B cell (primary cell): ENCODE measurements at regions not wholly inside any gene's neighbourhood (a gene's known extent, or its start where the extent isn't known, plus 50 kb on each side); places are given as distances from the start of the nearest gene placed in this dataset.

Source experiments
- ATAC-seq: fragments of 200-7000 bp; cut with Tn5 transposase; one replicate; pipeline ENCODE4 v1.10.0; 2021; ENCODE audit warnings: low read depth, mild to moderate bottlenecking, moderate number of reproducible peaks, moderate library complexity
- CTCF ChIA-PET: fragments of 350-600 bp; sonication (Branson Sonifier 250); formaldehyde crosslinking; loops from one replicate; lab custom pipeline; 2021; ENCODE audit warnings: antibody characterized with exemption, inconsistent platforms; lab: Charles Lee
- POLR2A ChIA-PET: fragments of 350-600 bp; sonication (Branson Sonifier 250); formaldehyde crosslinking; loops from one replicate; lab custom pipeline; 2021; ENCODE audit warnings: antibody characterized with exemption; lab: Charles Lee
- DNase-seq: peaks from one replicate; pipeline ENCODE4 v3.0.0; 2013
- H2AFZ ChIP-seq: 2 replicates; pipeline ENCODE4 v1.6.1; 2012; ENCODE audit warnings: mild to moderate bottlenecking, low read depth, low read length; ENCODE audit not compliant: insufficient read depth, poor library complexity, severe bottlenecking
- H3K27ac ChIP-seq, 2 donors: 1 replicate in 1 of 2; 2 replicates in 1 of 2; pipeline ENCODE4 v1.5.1; 2012 to 2013; ENCODE audit warnings: low read length in 2 of 2, mild to moderate bottlenecking in 2 of 2, moderate library complexity in 1 of 2
- H3K27me3 ChIP-seq, 4 experiments: fragments of 200-600 bp in 1 of 4; sonication (generic) in 1 of 4; replicated peaks in 1 of 4; 1 replicate in 2 of 4; 2 replicates in 2 of 4; pipeline versions ENCODE4 v1.6.1 to v1.7.0; 2013 to 2016; ENCODE audit warnings: low read length in 3 of 4, mild to moderate bottlenecking in 2 of 4, mixed read lengths in 1 of 4, moderate library complexity in 1 of 4; ENCODE audit not compliant: insufficient read depth in 4 of 4, control insufficient read depth in 3 of 4; ENCODE audit errors: control extremely low read depth in 1 of 4
- H3K36me3 ChIP-seq, 2 experiments: replicated peaks in 1 of 2; 1 replicate in 1 of 2; 2 replicates in 1 of 2; pipeline versions ENCODE4 v1.6.1 to v1.7.1; 2013; ENCODE audit warnings: low read length in 1 of 2; ENCODE audit not compliant: insufficient read depth in 2 of 2, control insufficient read depth in 1 of 2; ENCODE audit errors: control extremely low read depth in 1 of 2, extremely low read depth in 1 of 2
- H3K4me1 ChIP-seq, 2 donors: fragments of 200-600 bp in 1 of 2; sonication (generic) in 1 of 2; 1 replicate in 1 of 2; 2 replicates in 1 of 2; pipeline versions ENCODE4 v1.5.1 to v1.6.1; 2013 to 2017; ENCODE audit warnings: low read length in 2 of 2; ENCODE audit not compliant: control insufficient read depth in 2 of 2, insufficient read depth in 2 of 2
- H3K4me2 ChIP-seq: replicated peaks from 2 replicates; pipeline ENCODE3; 2012; ENCODE audit warnings: mild to moderate bottlenecking, low read depth, low read length; ENCODE audit not compliant: poor library complexity, severe bottlenecking
- H3K4me3 ChIP-seq, 5 experiments: fragments of 200-600 bp in 1 of 5; sonication (generic) in 1 of 5; 1 replicate in 3 of 5; 2 replicates in 2 of 5; pipeline versions ENCODE4 v1.5.1 to v1.7.0; 2011 to 2016; ENCODE audit warnings: low read length in 4 of 5, mild to moderate bottlenecking in 4 of 5, low read depth in 2 of 5, control low read depth in 1 of 5, moderate library complexity in 1 of 5; ENCODE audit not compliant: insufficient read depth in 1 of 5; ENCODE audit errors: control extremely low read depth in 1 of 5, extremely low read depth in 1 of 5
- H3K79me2 ChIP-seq: fragments of 200-600 bp; sonication (generic); one replicate; pipeline ENCODE4 v1.6.0; 2016; ENCODE audit warnings: low read length; ENCODE audit not compliant: control insufficient read depth, insufficient read depth
- H3K9ac ChIP-seq: fragments of 200-600 bp; sonication (generic); 2 replicates; pipeline ENCODE4 v1.6.1; 2017; ENCODE audit warnings: mild to moderate bottlenecking, low read length, moderate library complexity
- H3K9me3 ChIP-seq, 3 donors: one replicate each; pipeline versions ENCODE4 v1.6.1 to v1.7.1; 2013; ENCODE audit warnings: low read length in 2 of 3; ENCODE audit not compliant: control insufficient read depth in 2 of 3, insufficient read depth in 1 of 3; ENCODE audit errors: control extremely low read depth in 1 of 3
- H4K20me1 ChIP-seq: 2 replicates; pipeline ENCODE4 v1.6.0; 2012; ENCODE audit warnings: mild to moderate bottlenecking, low read length; ENCODE audit not compliant: insufficient read depth, control insufficient read depth, poor library complexity, severe bottlenecking
- H3K27ac Mint-ChIP-seq: one replicate; pipeline ENCODE4 v1.8.0; 2021; ENCODE audit warnings: mixed read lengths
- H3K27me3 Mint-ChIP-seq: one replicate; pipeline ENCODE4 v1.8.0; 2021; ENCODE audit warnings: mixed read lengths
- H3K4me1 Mint-ChIP-seq: one replicate; pipeline ENCODE4 v1.8.0; 2021; ENCODE audit warnings: mixed read lengths
- H3K4me3 Mint-ChIP-seq: one replicate; pipeline ENCODE4 v1.8.0; 2021; ENCODE audit warnings: mixed read lengths
- H3K9me3 Mint-ChIP-seq: one replicate; pipeline ENCODE4 v1.8.0; 2022; ENCODE audit warnings: mixed read lengths; ENCODE audit not compliant: insufficient read depth
- CTCF ChIP-seq: fragments of 200-600 bp; IDR thresholded peaks from one replicate; pipeline ENCODE4 v1.8.0; 2022; ENCODE audit warnings: antibody characterized with exemption, mild to moderate bottlenecking
- EZH2 ChIP-seq: IDR thresholded peaks from 2 replicates; pipeline ENCODE4 v1.6.1; 2012; ENCODE audit warnings: borderline replicate concordance, low read depth, mild to moderate bottlenecking, moderate library complexity, low read length; ENCODE audit not compliant: insufficient read depth, poor library complexity, severe bottlenecking
- WGBS: methylation state at CpG from one replicate; pipeline ENCODE4 v1.1.5; 2013; ENCODE audit warnings: missing lambda C conversion rate; ENCODE audit not compliant: insufficient coverage; 5-methylcytosine and 5-hydroxymethylcytosine counted together
- intact Hi-C: fragments of 100-400 bp; cut with micrococcal nuclease; formaldehyde crosslinking; loops from one replicate; pipeline ENCODE4 v1.10.0; 2022

- H3K27ac Mint-ChIP-seq, result no peak overlapping the region
- no peak for ATAC-seq
- no peak overlapping the region for H3K4me2 ChIP-seq
- no CpG with 5 or more reads among the region's 4 CpGs for WGBS
- no peaks in the 10 kb centered on the region for H3K4me1 ChIP-seq
- no peaks in the 10 kb centered on the region for H3K27me3 Mint-ChIP-seq
- POLR2A ChIA-PET, result no interaction called here
- intact Hi-C loops, result no loop called here
- no peaks in the 10 kb centered on the region for H3K9me3 ChIP-seq
- H3K4me3 ChIP-seq, result no peak overlapping the region
- H4K20me1 ChIP-seq, result no peaks in the 10 kb centered on the region
- peaks cover 5% of the 10 kb centered on the region for H3K9me3 Mint-ChIP-seq
- no peak overlapping the region for H3K4me3 Mint-ChIP-seq
- TF ChIP-seq CTCF (no peak), EZH2 (no peak)
- no peak for DNase-seq
- no peak overlapping the region for H3K27ac ChIP-seq
- no peaks in the 10 kb centered on the region for H3K36me3 ChIP-seq
- no peak overlapping the region for H2AFZ ChIP-seq
- H3K9ac ChIP-seq, result no peak overlapping the region
- H3K27me3 ChIP-seq, result no peaks in the 10 kb centered on the region
- H3K79me2 ChIP-seq, result no peaks in the 10 kb centered on the region
- CTCF ChIA-PET, result no interaction called here
- H3K4me1 Mint-ChIP-seq, result no peaks in the 10 kb centered on the region
Observed at GRCh38 chr2:77864426-77864825, 342.2 kb upstream of the LRRTM4 start.

DNA sequence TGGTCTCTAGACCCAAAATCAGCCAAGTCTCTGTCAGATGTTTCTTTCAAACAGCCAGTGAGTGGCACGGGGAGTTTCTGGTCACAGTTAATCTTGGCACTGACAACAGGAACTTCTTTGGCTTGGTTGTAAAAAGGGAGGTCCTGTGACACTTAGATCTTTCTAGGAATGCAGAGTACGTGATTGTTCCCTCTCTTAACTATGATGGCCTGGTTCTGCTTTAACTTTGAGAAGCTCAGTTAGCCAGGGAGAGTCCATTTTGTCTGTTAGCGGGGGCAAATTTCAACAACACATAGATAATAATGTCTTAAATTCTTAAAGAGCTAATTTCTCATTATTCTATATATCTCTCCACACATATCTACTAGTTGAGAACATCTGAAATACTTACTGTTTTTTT is 344.5 kb upstream of the LRRTM4 start:
- Histone ChIP-seq H3K9me3 (no peaks in the 10 kb centered on the region), H3K27me3 (no peaks in the 10 kb centered on the region), H2AFZ (no peak overlapping the region), H3K4me3 (no peak overlapping the region), H4K20me1 (no peaks in the 10 kb centered on the region), H3K4me2 (no peak overlapping the region), H3K27ac (no peak overlapping the region), H3K36me3 (no peaks in the 10 kb centered on the region), H3K4me1 (no peaks in the 10 kb centered on the region), H3K79me2 (no peaks in the 10 kb centered on the region), H3K9ac (no peak overlapping the region)
- H3K4me3 Mint-ChIP-seq, result no peak overlapping the region
- DNase-seq (no peak), ATAC-seq (no peak)
- H3K9me3 Mint-ChIP-seq, result peaks cover 3% of the 10 kb centered on the region
- no peak overlapping the region for H3K27ac Mint-ChIP-seq
- CTCF ChIA-PET, result no interaction called here
- POLR2A ChIA-PET, result no interaction called here
- no peaks in the 10 kb centered on the region for H3K4me1 Mint-ChIP-seq
- 25% methylated on average over 1 of the region's 3 CpGs for WGBS
- TF ChIP-seq EZH2 (no peak), CTCF (no peak)
- intact Hi-C loops, result no loop called here
- no peaks in the 10 kb centered on the region for H3K27me3 Mint-ChIP-seq
